ENCODE measurements at regions not wholly inside any gene's neighbourhood (a gene's known extent, or its start where the extent isn't known, plus 50 kb on each side); places are given as distances from the start of the nearest gene placed in this dataset.

DNA sequence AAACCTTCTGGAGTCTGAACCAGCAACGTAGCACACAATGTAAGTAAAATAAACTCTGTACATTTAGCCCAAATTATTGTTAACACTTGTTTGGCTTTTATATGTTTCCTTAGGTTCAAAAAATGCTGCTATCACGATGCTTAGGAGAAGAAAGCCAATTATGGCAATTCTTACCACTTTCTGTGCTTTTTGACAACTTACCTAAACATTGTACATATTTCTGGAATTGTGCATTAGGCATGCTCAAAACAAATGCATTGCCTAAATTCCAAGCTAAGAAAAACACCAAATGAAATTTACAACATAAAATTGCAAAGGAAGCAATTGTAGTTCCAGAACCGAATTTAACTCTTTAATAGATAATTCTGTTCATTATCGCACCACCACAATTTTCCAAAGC lies 585.6 kb upstream of the DSEL start:
- TF ChIP-seq, protein P1, sequence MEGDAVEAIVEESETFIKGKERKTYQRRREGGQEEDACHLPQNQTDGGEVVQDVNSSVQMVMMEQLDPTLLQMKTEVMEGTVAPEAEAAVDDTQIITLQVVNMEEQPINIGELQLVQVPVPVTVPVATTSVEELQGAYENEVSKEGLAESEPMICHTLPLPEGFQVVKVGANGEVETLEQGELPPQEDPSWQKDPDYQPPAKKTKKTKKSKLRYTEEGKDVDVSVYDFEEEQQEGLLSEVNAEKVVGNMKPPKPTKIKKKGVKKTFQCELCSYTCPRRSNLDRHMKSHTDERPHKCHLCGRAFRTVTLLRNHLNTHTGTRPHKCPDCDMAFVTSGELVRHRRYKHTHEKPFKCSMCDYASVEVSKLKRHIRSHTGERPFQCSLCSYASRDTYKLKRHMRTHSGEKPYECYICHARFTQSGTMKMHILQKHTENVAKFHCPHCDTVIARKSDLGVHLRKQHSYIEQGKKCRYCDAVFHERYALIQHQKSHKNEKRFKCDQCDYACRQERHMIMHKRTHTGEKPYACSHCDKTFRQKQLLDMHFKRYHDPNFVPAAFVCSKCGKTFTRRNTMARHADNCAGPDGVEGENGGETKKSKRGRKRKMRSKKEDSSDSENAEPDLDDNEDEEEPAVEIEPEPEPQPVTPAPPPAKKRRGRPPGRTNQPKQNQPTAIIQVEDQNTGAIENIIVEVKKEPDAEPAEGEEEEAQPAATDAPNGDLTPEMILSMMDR (conservative IDR thresholded peaks at IDR 0.05 in 1 of 2, IDR thresholded peaks at IDR 0.05 in 1 of 2; ENCODE audit: low read depth in 1 of 2, low read length in 2 of 2) = no peak
- no peak for TF ChIP-seq EZH2 (IDR thresholded peaks at IDR 0.05; ENCODE audit: low read length, missing control alignments)
